ENCODE measurements at regions not wholly inside any gene's neighbourhood (a gene's known extent, or its start where the extent isn't known, plus 50 kb on each side); places are given as distances from the start of the nearest gene placed in this dataset.

GRCh38 chr3:30471796-30472489 is 134.5 kb upstream of the TGFBR2 start:
- H3K27ac Mint-ChIP-seq, result no peak overlapping the region
- no peak overlapping the region for H3K4me3 Mint-ChIP-seq
- Histone ChIP-seq H3K4me3 (ENCODE audit: low read length) (no peak overlapping the region), H3K27ac (ENCODE audit: low read depth, low read length) (no peak overlapping the region), H3K4me1 (ENCODE audit: control insufficient read depth, insufficient read depth, low read length) (no peaks in the 10 kb centered on the region), H3K27me3 (ENCODE audit: control insufficient read depth, insufficient read depth, low read length, poor library complexity, severe bottlenecking) (no peaks in the 10 kb centered on the region), H3K36me3 (ENCODE audit: control insufficient read depth, insufficient read depth, low read length) (no peaks in the 10 kb centered on the region), H3K9ac (ENCODE audit: extremely low read depth, low read length, poor library complexity, severe bottlenecking) (no peak overlapping the region), H3K9me3 (ENCODE audit: control insufficient read depth, low read length) (no peaks in the 10 kb centered on the region)
- peaks cover 5% of the 10 kb centered on the region for H3K36me3 Mint-ChIP-seq (ENCODE audit: low read depth)
- peaks cover 15% of the 10 kb centered on the region for H3K4me1 Mint-ChIP-seq
- TF ChIP-seq CTCF (conservative IDR thresholded peaks at IDR 0.05), result no peak
- H3K27me3 Mint-ChIP-seq (ENCODE audit: insufficient read depth), result no peaks in the 10 kb centered on the region
- DNase-seq, result no peak
- H3K9me3 Mint-ChIP-seq, result peaks cover 6% of the 10 kb centered on the region

- H3K9me3 Mint-ChIP-seq, result peaks cover 6% of the 10 kb centered on the region
- Histone ChIP-seq H3K36me3 (ENCODE audit: control insufficient read depth, insufficient read depth, low read length) (no peaks in the 10 kb centered on the region), H3K9me3 (ENCODE audit: control insufficient read depth, low read length) (no peaks in the 10 kb centered on the region), H3K4me1 (ENCODE audit: control insufficient read depth, insufficient read depth, low read length) (no peaks in the 10 kb centered on the region), H3K27me3 (ENCODE audit: control insufficient read depth, insufficient read depth, low read length, poor library complexity, severe bottlenecking) (no peaks in the 10 kb centered on the region), H3K4me3 (ENCODE audit: low read length) (no peak overlapping the region), H3K27ac (ENCODE audit: low read depth, low read length) (no peak overlapping the region), H3K9ac (ENCODE audit: extremely low read depth, low read length, poor library complexity, severe bottlenecking) (no peak overlapping the region)
- no peak for TF ChIP-seq CTCF (conservative IDR thresholded peaks at IDR 0.05)
- no peak overlapping the region for H3K27ac Mint-ChIP-seq
- peaks cover 5% of the 10 kb centered on the region for H3K36me3 Mint-ChIP-seq (ENCODE audit: low read depth)
- peaks cover 15% of the 10 kb centered on the region for H3K4me1 Mint-ChIP-seq
- DNase-seq, result no peak
- 92 to 100% methylated on average over 2 to 3 of the region's 3 CpGs for WGBS, 2 experiments (ENCODE audit: insufficient coverage in 1 of 2, insufficient read length in 1 of 2)
- no peak overlapping the region for H3K4me3 Mint-ChIP-seq
- H3K27me3 Mint-ChIP-seq (ENCODE audit: insufficient read depth), result no peaks in the 10 kb centered on the region
Observed at GRCh38 chr3:30473374-30474051, 132.9 kb upstream of the TGFBR2 start.

GRCh38 chr3:30474371-30474770 is 132.0 kb upstream of the TGFBR2 start:
- TF ChIP-seq CTCF (conservative IDR thresholded peaks at IDR 0.05), result no peak
- Mint-ChIP-seq H3K4me1 (peaks cover 15% of the 10 kb centered on the region), H3K9me3 (peaks cover 10% of the 10 kb centered on the region), H3K27ac (no peak overlapping the region), H3K4me3 (no peak overlapping the region), H3K36me3 (ENCODE audit: low read depth) (peaks cover 5% of the 10 kb centered on the region), H3K27me3 (ENCODE audit: insufficient read depth) (no peaks in the 10 kb centered on the region)
- Histone ChIP-seq H3K27ac (ENCODE audit: low read depth, low read length) (no peak overlapping the region), H3K9ac (ENCODE audit: extremely low read depth, low read length, poor library complexity, severe bottlenecking) (no peak overlapping the region), H3K27me3 (ENCODE audit: control insufficient read depth, insufficient read depth, low read length, poor library complexity, severe bottlenecking) (no peaks in the 10 kb centered on the region), H3K4me1 (ENCODE audit: control insufficient read depth, insufficient read depth, low read length) (no peaks in the 10 kb centered on the region), H3K9me3 (ENCODE audit: control insufficient read depth, low read length) (peaks cover 6% of the 10 kb centered on the region), H3K36me3 (ENCODE audit: control insufficient read depth, insufficient read depth, low read length) (no peaks in the 10 kb centered on the region), H3K4me3 (ENCODE audit: low read length) (no peak overlapping the region)
- DNase-seq, result no peak
- WGBS, 2 experiments (ENCODE audit: insufficient coverage in 1 of 2, insufficient read length in 1 of 2), result 89% methylated on average over 1 of the region's 1 CpG

Data from endodermal cell (in vitro differentiated cells).